ENCODE measurements at regions not wholly inside any gene's neighbourhood (a gene's known extent, or its start where the extent isn't known, plus 50 kb on each side); places are given as distances from the start of the nearest gene placed in this dataset.
"Not testable (repeated sequence)": the region's sequence is repeated elsewhere in the genome, so short reads cannot be mapped to it uniquely, and the experiment has no call there.

GRCh38 chr3:81887448-81887847 is 126.0 kb upstream of the GBE1 start:
- DNase-seq: no peak

DNA sequence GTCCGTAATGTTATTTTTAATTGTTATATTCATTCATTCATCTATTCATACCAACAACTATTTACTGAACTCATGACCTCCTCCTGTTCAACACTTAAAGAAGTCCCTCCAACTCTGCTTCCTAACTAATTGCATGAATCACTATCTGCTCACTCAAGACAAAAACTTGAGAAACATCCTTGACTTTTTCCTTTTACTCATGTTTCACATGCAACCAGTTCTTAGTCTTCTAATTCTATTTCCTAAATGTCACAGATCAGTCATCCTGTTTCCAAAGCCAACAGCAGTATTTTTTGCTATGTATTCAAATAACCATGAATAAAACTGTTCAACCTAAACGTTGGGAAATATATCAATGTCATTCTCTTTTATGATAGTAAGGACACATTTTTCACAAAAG is 124.6 kb upstream of the GBE1 start:
- DNase-seq: no peak

GRCh38 chr3:81884791-81885190 is 123.3 kb upstream of the GBE1 start:
- DNase-seq: no peak

DNA sequence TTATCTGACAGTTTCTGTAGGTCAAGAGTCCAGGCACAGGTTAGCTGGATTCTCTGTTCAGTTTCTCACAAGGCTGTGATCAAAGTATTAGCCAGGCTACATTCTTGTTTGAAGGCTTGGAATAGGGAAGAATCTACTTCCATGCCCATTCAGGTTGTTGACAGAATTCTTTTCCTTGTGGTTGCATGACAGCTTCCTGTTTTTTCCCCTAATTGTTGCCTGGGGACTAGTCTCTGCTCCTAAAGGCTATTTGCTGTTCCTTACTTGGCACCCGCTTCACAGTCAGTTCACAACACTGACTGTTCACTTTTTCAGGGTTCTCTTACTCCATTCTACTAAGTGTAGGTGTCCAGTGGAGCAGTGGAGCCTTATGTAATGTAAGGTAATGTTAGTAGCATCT is 115.4 kb upstream of the GBE1 start:
- DNase-seq: no peak

DNA sequence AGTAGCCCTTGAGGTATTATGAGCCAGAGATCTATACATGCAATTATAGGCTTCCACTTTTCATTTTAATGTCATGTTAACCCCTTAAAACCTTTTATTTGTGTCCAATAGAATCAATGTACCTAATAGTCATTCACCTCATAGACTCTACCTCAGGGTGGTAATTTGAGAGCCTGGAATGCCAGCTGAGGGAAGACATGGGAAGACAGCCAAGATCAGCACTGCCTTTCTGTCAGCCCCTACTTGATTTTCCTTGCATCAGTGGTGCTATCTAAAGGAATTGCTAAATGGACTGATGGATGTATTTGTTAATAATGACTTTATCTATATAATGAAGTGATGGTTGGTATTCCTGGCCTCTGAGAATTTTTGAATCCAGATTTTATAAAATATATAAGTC is 113.3 kb upstream of the GBE1 start:
- no peak for DNase-seq

DNA sequence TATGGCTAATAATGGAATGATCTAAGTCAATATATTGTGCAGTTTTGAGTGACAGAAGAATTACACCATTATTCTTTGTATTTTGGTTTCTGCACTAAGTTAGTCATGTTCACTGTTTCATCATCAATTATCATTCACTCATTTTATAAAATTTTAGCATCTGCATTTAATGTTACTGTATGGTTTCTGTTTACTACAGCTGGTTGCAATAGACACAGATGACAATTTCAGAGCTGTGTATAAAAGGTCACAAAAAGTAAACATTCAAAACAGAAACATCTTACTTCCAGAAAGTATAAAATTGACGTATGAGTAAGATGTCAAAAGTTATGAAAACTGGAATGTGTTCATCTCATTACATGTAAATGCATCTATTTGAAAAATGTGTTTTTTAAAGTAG is 111.1 kb upstream of the GBE1 start:
- no peak for DNase-seq

DNA sequence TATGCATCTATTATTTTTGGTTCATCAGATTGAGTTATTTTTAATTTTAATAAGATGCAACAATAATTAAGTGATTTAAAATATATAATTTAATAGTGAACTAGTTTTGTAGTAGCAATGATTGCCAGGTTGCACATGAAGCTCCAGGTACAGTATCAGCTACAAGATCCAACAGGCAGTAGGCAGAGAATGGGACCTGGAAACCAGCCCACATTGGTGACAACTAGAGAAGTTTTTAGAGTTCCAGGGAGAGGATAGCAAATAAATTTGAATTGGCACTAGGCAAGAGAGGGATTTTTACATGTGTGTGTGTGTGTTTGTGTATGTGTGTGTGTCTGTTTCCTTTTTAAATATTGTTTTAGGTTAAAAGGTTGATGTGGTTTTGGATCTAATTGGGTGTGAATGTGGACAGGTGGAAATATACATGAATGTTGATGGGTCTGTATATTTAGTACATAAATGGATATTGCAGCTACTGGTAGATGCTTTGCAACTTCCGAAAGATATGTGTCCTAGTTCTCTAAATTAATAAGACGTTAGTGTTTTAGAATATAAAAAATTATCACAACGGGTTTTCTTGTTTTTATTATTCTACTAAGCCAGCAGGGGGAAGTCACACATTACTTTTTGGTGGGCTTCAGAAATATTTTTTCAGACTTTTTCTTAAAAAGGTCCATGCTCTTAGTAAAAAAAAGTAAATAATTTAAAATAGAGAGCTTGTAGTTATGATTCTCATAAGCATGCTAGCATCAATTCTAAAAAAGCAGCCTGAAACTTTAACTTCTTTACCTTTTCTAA is 110.1 kb upstream of the GBE1 start:
- DNase-seq: no peak

- no peak for DNase-seq
Observed at GRCh38 chr3:81869382-81869781, 107.9 kb upstream of the GBE1 start.

DNA sequence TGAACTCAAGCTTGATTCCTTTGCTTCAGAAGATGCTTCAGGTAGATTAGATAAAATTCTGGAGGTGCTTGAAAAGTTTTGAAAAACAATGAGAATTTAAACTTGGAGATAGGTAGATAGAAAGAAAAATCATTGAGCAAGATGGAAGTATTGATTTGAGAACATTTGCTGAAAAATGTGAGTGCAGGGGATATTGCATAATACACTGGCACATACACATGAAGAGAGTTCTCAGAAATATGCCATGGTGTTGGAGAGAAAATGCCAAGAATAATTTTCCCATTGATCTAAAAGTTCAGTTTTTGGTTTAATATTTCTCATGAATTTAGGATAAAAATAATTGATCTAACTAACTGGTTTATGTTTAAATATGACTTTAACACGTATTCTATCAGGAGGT is 107.2 kb upstream of the GBE1 start:
- DNase-seq: no peak

DNA sequence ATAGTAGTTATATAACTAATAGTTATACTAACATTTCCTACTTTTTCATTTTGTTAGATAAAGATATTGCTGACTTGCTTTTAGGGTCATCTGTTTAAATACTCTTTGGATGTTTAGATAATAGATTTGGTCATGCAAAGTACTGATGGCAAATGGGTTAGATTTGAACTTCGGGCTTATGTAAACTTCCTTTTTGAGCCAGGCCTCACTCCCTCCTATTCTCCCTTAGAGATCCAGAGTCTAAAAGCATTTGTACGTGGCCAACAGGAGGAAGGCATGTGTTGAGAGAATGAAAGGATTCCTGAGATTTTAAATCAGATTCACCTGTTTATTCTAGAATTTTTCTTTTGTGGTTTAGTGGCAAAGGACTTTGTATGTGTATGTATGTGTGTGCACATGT is 106.4 kb upstream of the GBE1 start:
- no peak for DNase-seq

- not testable (repeated sequence) for DNase-seq
Observed at GRCh38 chr3:81865164-81865563, 103.7 kb upstream of the GBE1 start.

GRCh38 chr3:81864272-81864671 is 102.8 kb upstream of the GBE1 start:
- DNase-seq: no peak

- DNase-seq: no peak
Observed at GRCh38 chr3:81863756-81864155, 102.3 kb upstream of the GBE1 start.

DNA sequence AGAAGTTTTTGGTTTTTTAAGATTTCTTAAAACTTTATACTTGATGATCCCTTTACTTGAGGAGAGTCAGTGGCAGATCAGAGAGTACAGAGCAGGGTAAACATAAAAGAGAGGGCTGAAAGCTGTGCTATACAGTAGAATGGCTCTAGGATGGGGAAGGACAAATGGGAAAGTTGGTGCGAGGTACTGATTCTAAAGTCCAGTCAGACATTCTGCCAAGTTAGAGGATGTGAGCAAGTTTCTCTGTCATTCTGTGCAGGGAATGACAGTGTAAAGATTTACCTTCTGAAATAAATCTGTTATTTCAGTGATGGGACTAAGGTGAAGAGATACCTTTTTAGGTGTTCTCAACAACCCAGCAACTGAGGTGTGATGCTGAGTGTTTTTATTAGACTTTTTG is 100.1 kb upstream of the GBE1 start:
- no peak for DNase-seq

DNA sequence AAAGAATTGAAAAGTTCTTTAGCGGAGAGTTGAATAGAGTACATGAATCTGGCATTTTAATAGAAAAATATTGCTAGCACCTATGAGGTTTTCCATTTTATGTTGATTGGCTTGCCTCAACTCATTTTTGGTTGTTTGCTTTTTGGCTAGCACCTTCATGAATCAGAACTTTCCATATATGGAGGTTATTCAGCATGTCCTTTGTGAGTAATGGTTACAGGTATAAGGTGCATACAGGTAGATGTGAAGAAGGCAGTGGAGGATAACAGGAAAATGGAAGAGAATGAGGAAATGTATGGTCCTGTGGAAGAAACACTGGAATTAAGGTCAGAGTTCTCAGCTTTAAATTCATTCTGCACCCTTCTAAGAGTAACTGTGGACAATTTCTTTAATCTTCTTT is 98.1 kb upstream of the GBE1 start:
- DNase-seq: no peak

- no peak for DNase-seq
Observed at GRCh38 chr3:81853431-81853830, 92.0 kb upstream of the GBE1 start.

DNA sequence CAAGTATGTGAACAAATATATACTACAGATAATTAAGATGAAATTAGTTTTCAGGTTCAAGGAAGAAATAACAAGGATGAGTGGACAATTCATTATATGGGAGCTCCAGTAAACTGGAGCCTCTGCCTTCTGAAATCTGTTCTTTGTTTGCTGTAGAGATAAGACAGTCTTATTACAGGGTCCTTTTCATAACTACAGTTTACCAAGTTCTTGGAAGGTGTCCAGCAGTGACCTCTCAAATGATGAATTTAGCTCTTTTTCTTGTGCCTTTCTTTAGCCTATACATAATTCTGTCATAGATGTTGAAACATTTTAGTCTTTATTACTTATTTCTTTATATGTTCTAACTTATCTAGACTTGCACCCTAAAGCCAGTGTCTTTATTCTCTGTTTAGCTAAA is 89.7 kb upstream of the GBE1 start:
- no peak for DNase-seq

DNA sequence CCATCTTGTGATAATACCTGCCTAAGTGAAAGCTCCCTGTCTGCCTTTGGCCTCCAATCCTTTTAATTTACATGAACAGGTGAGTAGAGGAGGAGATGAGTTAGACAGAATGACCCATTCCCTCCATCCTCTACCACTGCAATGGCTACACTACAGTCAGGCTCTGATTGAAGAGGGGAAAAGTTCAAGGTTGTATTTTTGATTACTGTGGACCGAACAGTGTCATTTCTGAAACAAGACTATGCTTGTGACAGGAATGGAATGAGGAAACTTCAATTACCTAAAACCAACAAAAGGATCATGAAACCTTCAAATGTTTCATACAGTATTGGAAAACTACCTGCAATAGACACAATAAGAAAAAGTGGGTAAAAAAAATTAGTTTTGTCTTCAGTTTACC is 85.5 kb upstream of the GBE1 start:
- no peak for DNase-seq

DNA sequence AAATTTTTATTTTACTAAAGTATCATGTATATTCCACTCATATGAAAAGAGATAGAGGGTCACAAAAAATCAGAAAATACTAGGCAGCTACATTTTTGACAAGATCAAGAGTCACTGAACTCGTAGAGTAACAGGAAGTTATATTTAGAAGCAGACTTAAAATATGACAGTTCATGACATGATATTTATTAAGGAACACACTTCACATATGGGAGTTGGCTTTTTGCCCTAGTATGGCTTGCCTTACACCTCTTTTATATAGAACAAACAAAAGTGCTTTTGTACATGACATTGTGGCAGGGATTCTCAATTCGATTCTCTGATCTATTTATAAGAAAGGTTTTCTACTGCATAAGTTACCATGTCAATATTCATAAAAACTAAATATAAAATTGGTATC is 80.1 kb upstream of the GBE1 start:
- DNase-seq: no peak

- no peak for DNase-seq
Observed at GRCh38 chr3:81839504-81840094, 78.2 kb upstream of the GBE1 start.

GRCh38 chr3:81838457-81838856 is 77.0 kb upstream of the GBE1 start:
- no peak for DNase-seq

GRCh38 chr3:81837071-81837593 is 75.7 kb upstream of the GBE1 start:
- DNase-seq: no peak

DNA sequence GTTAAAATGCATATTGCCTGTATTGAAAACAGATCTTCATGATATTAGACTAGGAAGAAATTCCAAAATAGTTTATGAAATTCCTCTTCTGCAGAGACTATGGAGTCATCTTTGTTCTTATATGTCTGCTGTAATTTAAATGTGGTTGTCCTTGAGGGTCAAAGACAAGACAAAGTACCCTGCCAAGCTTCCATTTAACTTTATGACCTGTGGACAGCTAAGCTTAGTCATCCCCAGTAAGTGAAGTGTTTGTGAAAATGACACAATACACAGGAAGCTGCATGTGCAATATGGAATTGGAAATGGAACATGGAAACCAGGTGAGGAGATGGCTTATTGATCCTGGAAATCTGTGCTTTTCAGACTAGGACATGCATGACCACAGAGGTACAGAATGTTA is 68.5 kb upstream of the GBE1 start:
- no peak for DNase-seq

GRCh38 chr3:81829272-81829671 is 67.8 kb upstream of the GBE1 start:
- DNase-seq: not testable (repeated sequence)

DNA sequence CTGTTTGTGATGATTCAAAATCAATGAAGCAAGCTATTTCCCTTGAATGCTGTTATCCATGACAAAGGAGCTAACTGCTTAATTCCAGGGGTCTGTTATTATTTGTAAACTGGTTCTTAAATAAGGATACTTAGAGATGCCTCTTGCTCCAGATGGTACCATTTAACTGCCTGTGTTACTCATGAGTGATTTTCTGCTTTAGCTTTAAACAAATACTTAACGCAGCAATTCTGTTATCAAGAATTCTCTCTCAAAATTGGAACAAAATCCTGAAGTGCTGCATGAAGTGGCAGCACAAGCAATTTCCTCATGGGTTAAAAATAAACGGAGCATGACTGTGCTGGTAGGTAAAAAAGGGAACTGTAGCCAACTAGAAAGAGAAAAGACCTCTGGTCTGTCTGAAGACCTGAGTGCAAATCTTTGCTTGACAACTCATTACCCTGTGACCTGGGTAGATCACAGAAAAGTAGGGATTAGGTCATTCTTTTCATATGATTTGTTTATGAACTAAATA is 62.5 kb upstream of the GBE1 start:
- DNase-seq: peak; percentile 14
